ENCODE measurements at regions not wholly inside any gene's neighbourhood (a gene's known extent, or its start where the extent isn't known, plus 50 kb on each side); places are given as distances from the start of the nearest gene placed in this dataset.

- H3K79me2 ChIP-seq (ENCODE audit: low read length): no peaks in the 10 kb centered on the region
- no peak for TF ChIP-seq EZH2 (optimal IDR thresholded peaks at IDR 0.05; ENCODE audit: low read depth, low read length)
- no peak for TF ChIP-seq EZH2phosphoT487 (IDR thresholded peaks at IDR 0.05; ENCODE audit: low read length)
- TF ChIP-seq CTCF (IDR thresholded peaks at IDR 0.05; ENCODE audit: low read length): no peak
- no peaks in the 10 kb centered on the region for H3K9me2 ChIP-seq (replicated peaks; ENCODE audit: insufficient read depth, low read length)
Observed at GRCh38 chr4:181566490-181566889, 676.7 kb upstream of the TENM3 start.

DNA sequence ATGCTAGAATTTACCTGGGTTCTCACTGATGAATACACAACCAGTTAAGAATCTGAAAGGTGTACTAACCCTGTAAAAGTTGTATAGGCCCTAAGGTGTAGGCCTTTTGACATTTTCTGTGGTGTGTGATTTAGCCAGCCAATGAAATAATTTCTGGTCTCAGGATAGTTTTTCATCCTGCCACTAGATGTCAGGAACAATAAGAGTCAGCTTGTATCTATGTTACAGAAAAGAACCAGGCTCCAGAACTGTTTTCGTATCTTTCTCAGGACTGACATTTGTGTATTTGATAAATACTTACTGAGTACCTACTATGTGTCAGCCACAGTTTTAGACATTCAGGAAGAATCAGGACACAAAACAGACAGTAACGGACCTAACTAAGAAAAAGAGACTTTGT is 673.6 kb upstream of the TENM3 start:
- Histone ChIP-seq H3K27me3 (replicated peaks; ENCODE audit: insufficient read depth, low read length) (no peaks in the 10 kb centered on the region), H3K9ac (ENCODE audit: low read length) (no peak overlapping the region), H3K27ac (ENCODE audit: low read length) (no peak overlapping the region), H4K20me1 (ENCODE audit: insufficient read depth, low read length) (no peaks in the 10 kb centered on the region), H3K4me2 (ENCODE audit: low read depth, low read length) (no peak overlapping the region), H3K4me3 (ENCODE audit: low read length) (no peak overlapping the region), H2AFZ (ENCODE audit: low read length) (no peak overlapping the region), H3K4me1 (ENCODE audit: low read length) (no peaks in the 10 kb centered on the region), H3F3A (ENCODE audit: insufficient read depth, low read length) (no peaks in the 10 kb centered on the region), H3K9me3 (replicated peaks; ENCODE audit: insufficient read depth, low read length) (no peaks in the 10 kb centered on the region), H3K79me2 (ENCODE audit: low read length) (no peaks in the 10 kb centered on the region), H3K36me3 (replicated peaks; ENCODE audit: insufficient read depth, low read length) (no peaks in the 10 kb centered on the region), H3K9me2 (replicated peaks; ENCODE audit: insufficient read depth, low read length) (no peaks in the 10 kb centered on the region)
- peak; percentile 62 for DNase-seq
- TF ChIP-seq EZH2 (optimal IDR thresholded peaks at IDR 0.05; ENCODE audit: low read depth, low read length): no peak
- TF ChIP-seq CTCF (IDR thresholded peaks at IDR 0.05; ENCODE audit: low read length): peak; percentile 53

More at GRCh38 chr4:181566490-181566889, 676.7 kb upstream of the TENM3 start:
- Histone ChIP-seq H3K4me2 (ENCODE audit: low read depth, low read length) (no peak overlapping the region), H3F3A (ENCODE audit: insufficient read depth, low read length) (no peaks in the 10 kb centered on the region), H3K4me3 (ENCODE audit: low read length) (no peak overlapping the region), H3K27me3 (replicated peaks; ENCODE audit: insufficient read depth, low read length) (no peaks in the 10 kb centered on the region), H2AFZ (ENCODE audit: low read length) (no peak overlapping the region), H3K4me1 (ENCODE audit: low read length) (no peaks in the 10 kb centered on the region), H3K9ac (ENCODE audit: low read length) (no peak overlapping the region), H3K36me3 (replicated peaks; ENCODE audit: insufficient read depth, low read length) (no peaks in the 10 kb centered on the region), H3K9me3 (replicated peaks; ENCODE audit: insufficient read depth, low read length) (no peaks in the 10 kb centered on the region), H4K20me1 (ENCODE audit: insufficient read depth, low read length) (no peaks in the 10 kb centered on the region), H3K27ac (ENCODE audit: low read length) (no peak overlapping the region)
- no peak for DNase-seq

DNA sequence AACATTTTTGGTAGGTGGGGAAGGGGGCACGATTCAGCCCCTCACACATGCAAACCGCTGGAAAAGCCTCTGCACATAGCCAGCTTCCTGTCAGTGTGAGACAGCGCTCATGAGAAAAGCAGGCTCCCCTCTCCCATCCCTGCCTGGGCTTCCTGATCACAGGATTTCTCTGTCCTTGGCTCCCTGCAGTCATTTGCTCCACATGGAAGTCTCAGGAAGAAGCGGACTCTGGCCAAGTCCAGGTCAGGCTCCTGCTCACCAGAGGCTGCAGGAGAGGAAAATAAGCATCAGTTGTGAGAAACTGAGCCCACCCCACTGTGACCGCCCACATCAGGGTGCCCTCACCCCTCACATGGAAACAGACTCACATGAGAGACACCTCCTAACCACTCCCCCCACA is 664.3 kb upstream of the TENM3 start:
- Histone ChIP-seq H3K36me3 (replicated peaks; ENCODE audit: insufficient read depth, low read length) (no peaks in the 10 kb centered on the region), H3K4me2 (ENCODE audit: low read depth, low read length) (no peak overlapping the region), H3K9ac (ENCODE audit: low read length) (no peak overlapping the region), H3F3A (ENCODE audit: insufficient read depth, low read length) (no peaks in the 10 kb centered on the region), H3K4me3 (ENCODE audit: low read length) (no peak overlapping the region), H3K4me1 (ENCODE audit: low read length) (no peaks in the 10 kb centered on the region), H3K27me3 (replicated peaks; ENCODE audit: insufficient read depth, low read length) (no peaks in the 10 kb centered on the region), H3K9me2 (replicated peaks; ENCODE audit: insufficient read depth, low read length) (no peaks in the 10 kb centered on the region), H4K20me1 (ENCODE audit: insufficient read depth, low read length) (no peaks in the 10 kb centered on the region), H3K27ac (ENCODE audit: low read length) (no peak overlapping the region), H3K9me3 (replicated peaks; ENCODE audit: insufficient read depth, low read length) (no peaks in the 10 kb centered on the region), H2AFZ (ENCODE audit: low read length) (no peak overlapping the region), H3K79me2 (ENCODE audit: low read length) (no peaks in the 10 kb centered on the region)
- TF ChIP-seq EZH2 (optimal IDR thresholded peaks at IDR 0.05; ENCODE audit: low read depth, low read length) (no peak), CTCF (IDR thresholded peaks at IDR 0.05; ENCODE audit: low read length) (no peak), EZH2phosphoT487 (IDR thresholded peaks at IDR 0.05; ENCODE audit: low read length) (no peak)
- no peak for DNase-seq

Measured in MM.1S (cell line).